ENCODE measurements at regions not wholly inside any gene's neighbourhood (a gene's known extent, or its start where the extent isn't known, plus 50 kb on each side); places are given as distances from the start of the nearest gene placed in this dataset.

DNA sequence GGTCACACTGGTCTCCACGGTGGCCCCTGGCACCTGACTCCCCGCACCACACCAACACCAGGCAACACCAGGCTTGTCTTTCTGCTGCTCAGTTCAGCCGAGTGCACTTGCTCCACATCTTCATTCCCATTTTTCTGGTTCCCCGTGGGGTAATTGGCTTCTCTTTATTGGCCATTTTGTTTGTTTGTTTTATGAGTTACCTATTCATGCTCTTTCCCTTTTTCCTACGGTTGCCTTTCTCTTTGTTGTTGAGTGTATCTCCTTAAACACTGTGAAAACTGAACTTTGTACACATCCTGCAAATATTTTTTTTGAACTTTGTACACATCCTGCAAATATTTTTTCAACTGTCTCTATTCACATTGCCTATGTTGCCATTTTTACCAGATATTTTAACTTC lies 834.0 kb downstream of the BRD1 start:
- Histone ChIP-seq H3F3A (ENCODE audit: insufficient read depth) (no peaks in the 10 kb centered on the region), H3K4me2 (ENCODE audit: low read depth, low read length, poor library complexity, severe bottlenecking) (no peak overlapping the region), H3K9ac (ENCODE audit: low read length) (no peak overlapping the region), H3K79me2 (ENCODE audit: insufficient read depth, low read length) (no peaks in the 10 kb centered on the region), H3K27ac (ENCODE audit: low read depth, low read length) (no peak overlapping the region), H2AFZ (ENCODE audit: low read depth, low read length, severe bottlenecking) (no peak overlapping the region), H3K36me3 (ENCODE audit: low read length) (no peaks in the 10 kb centered on the region), H3K9me2 (replicated peaks; ENCODE audit: insufficient read depth, low read length) (no peaks in the 10 kb centered on the region), H4K20me1 (ENCODE audit: low read depth, low read length) (no peaks in the 10 kb centered on the region), H3K4me3 (ENCODE audit: insufficient read depth, low read length, poor library complexity, severe bottlenecking) (no peak overlapping the region), H3K9me3 (ENCODE audit: insufficient read depth, low read length) (no peaks in the 10 kb centered on the region), H3K27me3 (ENCODE audit: low read length) (no peaks in the 10 kb centered on the region)
- TF ChIP-seq EZH2phosphoT487 (conservative IDR thresholded peaks at IDR 0.05; ENCODE audit: low read length) (no peak), CTCF (IDR thresholded peaks at IDR 0.05; ENCODE audit: insufficient read depth, low read length, poor library complexity, severe bottlenecking) (no peak)

DNA sequence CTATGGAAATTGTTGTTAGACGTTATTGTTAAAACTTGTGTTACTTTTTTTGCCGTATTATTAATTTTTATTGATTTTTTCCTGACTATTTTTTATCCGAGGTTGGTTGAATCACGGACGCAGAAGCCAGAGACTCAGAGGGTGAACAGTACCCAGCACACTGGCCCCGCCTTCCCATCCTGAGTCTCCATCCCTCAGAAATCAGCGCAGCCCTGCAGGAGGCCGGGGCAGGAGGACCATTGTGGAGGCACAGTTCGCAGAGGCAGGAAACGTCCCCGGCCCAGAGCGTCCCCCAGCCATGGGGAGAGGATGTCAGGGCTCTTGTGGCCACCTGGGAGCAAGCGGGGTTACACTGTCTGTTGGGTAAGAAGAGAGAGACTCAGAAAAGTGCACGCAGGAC lies 843.0 kb downstream of the BRD1 start:
- Histone ChIP-seq H3K27ac (ENCODE audit: low read depth, low read length) (no peak overlapping the region), H3K9me2 (replicated peaks; ENCODE audit: insufficient read depth, low read length) (no peaks in the 10 kb centered on the region), H4K20me1 (ENCODE audit: low read depth, low read length) (no peaks in the 10 kb centered on the region), H3K4me2 (ENCODE audit: low read depth, low read length, poor library complexity, severe bottlenecking) (no peak overlapping the region), H3K9me3 (ENCODE audit: insufficient read depth, low read length) (no peaks in the 10 kb centered on the region), H3K4me3 (ENCODE audit: insufficient read depth, low read length, poor library complexity, severe bottlenecking) (no peak overlapping the region), H2AFZ (ENCODE audit: low read depth, low read length, severe bottlenecking) (no peak overlapping the region), H3K9ac (ENCODE audit: low read length) (no peak overlapping the region), H3F3A (ENCODE audit: insufficient read depth) (no peaks in the 10 kb centered on the region), H3K36me3 (ENCODE audit: low read length) (no peaks in the 10 kb centered on the region), H3K27me3 (ENCODE audit: low read length) (no peaks in the 10 kb centered on the region), H3K79me2 (ENCODE audit: insufficient read depth, low read length) (no peaks in the 10 kb centered on the region)
- no peak for TF ChIP-seq CTCF (IDR thresholded peaks at IDR 0.05; ENCODE audit: insufficient read depth, low read length, poor library complexity, severe bottlenecking)
- TF ChIP-seq EZH2phosphoT487 (conservative IDR thresholded peaks at IDR 0.05; ENCODE audit: low read length): no peak

DNA sequence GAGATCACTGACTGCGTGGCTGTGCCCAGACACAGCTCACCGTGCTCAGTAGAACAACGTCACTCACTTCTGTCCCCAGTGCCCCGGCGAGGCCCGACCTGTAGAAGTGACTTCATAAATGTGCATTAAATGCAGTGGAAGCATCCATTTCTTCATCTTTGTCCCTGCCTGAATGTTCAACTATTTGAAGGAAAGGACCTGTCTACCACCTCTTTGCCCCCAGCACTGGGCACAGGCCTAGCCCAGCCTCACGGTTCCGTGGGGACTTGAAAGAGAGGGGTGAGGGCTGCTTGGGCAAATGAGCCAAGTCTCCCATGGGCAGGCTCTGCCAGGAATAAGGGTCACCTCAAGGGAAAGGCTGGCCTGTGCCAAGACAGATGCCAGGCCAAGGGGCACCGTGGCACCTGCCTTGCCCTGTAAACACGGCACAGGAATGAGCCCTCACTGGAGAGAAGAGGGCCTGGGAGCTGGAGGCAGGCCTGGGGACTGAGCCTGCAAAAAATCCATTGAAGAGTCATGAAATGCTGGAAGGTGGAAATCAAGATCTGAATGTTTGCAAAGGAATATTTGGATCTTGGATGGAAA lies 845.3 kb downstream of the BRD1 start:
- H3K9me3 ChIP-seq (ENCODE audit: insufficient read depth, low read length): no peaks in the 10 kb centered on the region
- TF ChIP-seq EZH2phosphoT487 (conservative IDR thresholded peaks at IDR 0.05; ENCODE audit: low read length) (no peak), CTCF (IDR thresholded peaks at IDR 0.05; ENCODE audit: insufficient read depth, low read length, poor library complexity, severe bottlenecking) (no peak)
- no peaks in the 10 kb centered on the region for H3K9me2 ChIP-seq (replicated peaks; ENCODE audit: insufficient read depth, low read length)
- no peak overlapping the region for H3K9ac ChIP-seq (ENCODE audit: low read length)
- H4K20me1 ChIP-seq (ENCODE audit: low read depth, low read length): no peaks in the 10 kb centered on the region
- H3K4me2 ChIP-seq (ENCODE audit: low read depth, low read length, poor library complexity, severe bottlenecking): no peak overlapping the region
- no peaks in the 10 kb centered on the region for H3K27me3 ChIP-seq (ENCODE audit: low read length)
- no peaks in the 10 kb centered on the region for H3F3A ChIP-seq (ENCODE audit: insufficient read depth)
- H3K4me3 ChIP-seq (ENCODE audit: insufficient read depth, low read length, poor library complexity, severe bottlenecking): no peak overlapping the region
- no peak overlapping the region for H3K27ac ChIP-seq (ENCODE audit: low read depth, low read length)
- H3K79me2 ChIP-seq (ENCODE audit: insufficient read depth, low read length): no peaks in the 10 kb centered on the region
- H3K36me3 ChIP-seq (ENCODE audit: low read length): no peaks in the 10 kb centered on the region
- H2AFZ ChIP-seq (ENCODE audit: low read depth, low read length, severe bottlenecking): no peak overlapping the region
